Hematopoietic multipotent progenitor cell treated with erythropoietin and hydrocortisone succinate and interleukin-3 and kit ligand, for 4 days (in vitro differentiated cells): ENCODE measurements at regions not wholly inside any gene's neighbourhood (a gene's known extent, or its start where the extent isn't known, plus 50 kb on each side); places are given as distances from the start of the nearest gene placed in this dataset.
A peak's percentile ranks its signal among the peaks of the same experiment; 100 is the strongest.

ENCODE experiments used
- DNase-seq: peaks from one replicate; pipeline ENCODE4 v3.0.0-alpha.2; 2015

DNA sequence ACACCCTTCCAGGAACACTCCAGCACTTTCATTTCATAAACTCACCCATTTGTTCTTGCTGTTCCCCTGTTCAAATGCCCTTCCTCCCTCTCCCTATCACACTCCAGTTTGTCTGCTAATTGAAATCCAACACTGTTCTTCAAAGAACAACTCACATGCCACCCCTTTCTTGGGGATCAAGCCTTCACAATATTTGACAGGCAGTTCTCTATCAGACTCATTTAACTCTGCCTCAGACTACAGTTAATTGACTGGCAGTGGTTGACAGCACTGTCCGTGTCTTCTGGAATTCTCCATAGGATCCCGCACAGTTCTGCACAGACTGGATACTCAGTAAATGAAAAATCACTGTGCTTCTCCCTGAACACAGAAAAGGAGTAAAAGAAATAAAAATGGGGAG lies 87.8 kb downstream of the PMP22 start:
- no peak for DNase-seq

DNA sequence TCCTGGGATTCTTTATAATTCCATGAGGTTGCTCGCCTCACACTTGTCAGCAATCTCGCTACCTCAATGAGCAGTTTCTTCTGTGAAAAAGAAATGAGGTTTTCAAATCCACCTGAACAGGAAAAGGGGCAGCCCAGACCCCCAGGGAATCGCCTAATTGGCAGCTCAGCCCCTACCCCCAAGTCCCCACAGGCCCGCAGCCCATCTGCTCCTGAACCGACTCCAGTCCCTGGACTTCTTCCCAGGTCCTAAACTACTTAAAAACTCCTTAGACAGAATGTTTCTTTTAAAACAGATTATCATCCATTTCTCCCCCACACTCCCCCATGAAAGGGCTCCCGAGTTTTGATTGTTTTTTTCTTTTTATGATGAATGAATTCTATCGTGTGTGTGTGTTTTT lies 89.8 kb downstream of the PMP22 start:
- no peak for DNase-seq

DNA sequence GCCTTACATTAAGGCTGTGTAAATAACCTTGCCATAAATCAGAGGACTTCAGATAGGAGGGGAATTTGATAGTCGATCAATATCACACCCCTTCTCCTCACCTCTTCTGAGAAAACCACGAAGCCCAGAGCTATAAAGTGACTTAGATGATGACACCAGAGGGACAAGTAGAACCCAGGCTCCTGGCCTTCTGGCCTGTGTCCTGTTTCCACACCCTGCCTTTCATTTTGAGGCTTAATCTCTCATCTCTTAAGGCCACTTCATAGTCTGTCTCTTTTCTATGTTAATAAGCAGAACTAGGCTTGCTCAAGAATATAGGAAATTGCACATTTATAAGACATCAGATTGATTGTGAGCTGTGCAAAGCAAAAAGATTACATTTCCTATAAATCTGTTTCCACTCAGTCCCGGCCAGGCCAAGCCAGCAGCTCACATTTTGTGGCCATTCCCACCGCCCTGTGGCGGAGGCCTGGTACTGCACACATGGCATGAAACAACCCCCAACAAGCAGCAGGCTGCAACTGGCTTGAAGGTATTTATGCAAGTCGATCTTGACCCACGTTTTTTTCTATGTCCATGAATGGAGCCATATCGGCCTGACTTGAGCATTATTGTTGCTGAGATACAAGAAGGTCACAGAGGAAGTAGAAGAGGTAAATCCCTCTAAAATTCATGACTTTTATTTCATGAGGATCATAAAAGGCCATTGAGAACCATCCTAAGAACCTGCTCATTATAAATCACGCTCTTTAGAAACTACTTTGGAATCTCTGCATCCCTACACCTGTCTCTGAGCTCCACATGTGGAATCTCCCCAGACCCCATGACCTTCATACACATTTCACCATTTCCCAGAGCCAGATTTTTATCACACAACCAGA lies 93.7 kb downstream of the PMP22 start:
- DNase-seq: peak; percentile 75

- no peak for DNase-seq
Measured at GRCh38 chr17:15169676-15170075, 95.5 kb downstream of the PMP22 start.

DNA sequence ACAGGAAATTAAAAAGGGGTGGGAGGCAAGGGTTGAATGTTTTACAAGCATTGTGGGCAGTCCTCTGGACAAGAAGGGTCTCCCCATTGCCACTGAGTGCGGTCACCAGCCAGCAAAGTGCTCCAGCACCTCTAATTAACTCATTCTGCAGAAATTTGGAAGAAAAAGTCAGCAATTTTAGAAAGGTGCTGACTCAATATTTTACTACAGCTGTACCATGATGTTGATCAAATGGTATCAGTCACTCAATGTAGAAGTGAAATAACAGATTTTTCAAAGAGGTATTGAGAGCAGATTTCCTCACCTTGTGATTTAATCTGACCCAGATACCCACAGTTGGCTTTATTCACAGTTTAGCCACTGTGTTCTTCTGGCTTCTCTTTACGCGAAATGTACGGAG lies 96.7 kb downstream of the PMP22 start:
- no peak for DNase-seq

GRCh38 chr17:15161395-15161794 lies 103.7 kb downstream of the PMP22 start:
- no peak for DNase-seq

- no peak for DNase-seq
Measured at GRCh38 chr17:15157051-15157450, 108.1 kb downstream of the PMP22 start.

GRCh38 chr17:15154618-15155017 lies 110.5 kb downstream of the PMP22 start:
- DNase-seq: peak; percentile 30

DNA sequence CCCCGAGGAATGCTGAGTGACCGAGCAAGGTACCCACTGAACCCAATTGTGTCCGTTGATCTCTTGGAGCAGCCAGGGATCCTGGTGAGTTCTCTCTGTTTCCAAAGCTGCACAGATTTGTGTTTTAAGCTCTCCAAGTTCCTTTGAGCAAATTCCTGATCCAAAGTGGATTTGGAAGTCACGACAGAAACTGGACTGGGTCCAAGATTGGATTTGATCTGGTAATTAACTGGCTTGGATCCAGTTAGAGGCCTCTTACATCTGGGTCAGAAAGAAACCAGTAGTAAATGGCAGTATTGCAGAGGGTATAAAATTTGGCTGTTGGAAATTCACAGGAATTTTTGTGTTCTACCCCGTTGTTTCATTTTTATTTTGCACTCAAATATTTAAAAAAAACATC lies 119.5 kb downstream of the PMP22 start:
- no peak for DNase-seq

DNA sequence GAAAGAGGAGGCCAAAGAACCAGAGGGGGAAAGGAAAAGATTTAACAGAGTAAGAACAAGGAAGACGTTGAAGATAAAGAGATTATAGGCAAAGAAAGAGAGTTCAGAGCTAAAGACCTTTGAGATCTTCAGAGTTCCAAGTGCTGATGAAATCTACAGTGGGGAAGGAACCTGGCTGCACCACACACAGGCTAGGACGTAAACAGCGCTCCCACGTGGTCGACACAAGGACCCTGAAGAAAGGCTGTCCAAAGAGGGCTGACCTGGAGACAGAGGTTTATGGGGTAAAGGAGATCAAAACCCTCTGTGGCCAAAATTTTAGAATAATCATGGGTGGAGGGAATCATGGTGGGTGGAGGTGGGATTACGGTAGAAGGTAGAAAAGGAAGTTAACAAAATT lies 121.6 kb downstream of the PMP22 start:
- no peak for DNase-seq

DNA sequence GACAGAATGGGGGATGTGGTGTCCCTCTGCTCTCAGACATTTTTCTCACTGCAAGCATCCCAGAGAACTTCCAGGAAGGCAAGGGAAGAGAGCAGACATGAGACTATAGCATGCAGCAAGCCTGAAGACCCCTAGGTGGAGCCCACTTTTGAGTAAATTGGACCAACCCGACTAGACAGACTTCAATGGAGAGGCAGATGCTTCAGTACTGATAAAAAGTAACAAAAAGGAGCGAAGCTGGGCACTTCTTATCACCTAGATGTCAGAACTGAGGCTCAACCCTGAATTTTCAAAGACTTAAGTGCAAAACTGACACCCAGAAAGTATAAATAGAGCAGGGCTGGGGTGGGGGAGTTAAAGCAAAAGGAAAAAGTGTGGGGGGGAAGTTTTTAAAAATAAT lies 130.8 kb downstream of the PMP22 start:
- DNase-seq: peak; percentile 53

- DNase-seq: no peak
Measured at GRCh38 chr17:15133826-15134225, 131.3 kb downstream of the PMP22 start.

GRCh38 chr17:15133143-15133542 lies 132.0 kb downstream of the PMP22 start:
- no peak for DNase-seq

DNA sequence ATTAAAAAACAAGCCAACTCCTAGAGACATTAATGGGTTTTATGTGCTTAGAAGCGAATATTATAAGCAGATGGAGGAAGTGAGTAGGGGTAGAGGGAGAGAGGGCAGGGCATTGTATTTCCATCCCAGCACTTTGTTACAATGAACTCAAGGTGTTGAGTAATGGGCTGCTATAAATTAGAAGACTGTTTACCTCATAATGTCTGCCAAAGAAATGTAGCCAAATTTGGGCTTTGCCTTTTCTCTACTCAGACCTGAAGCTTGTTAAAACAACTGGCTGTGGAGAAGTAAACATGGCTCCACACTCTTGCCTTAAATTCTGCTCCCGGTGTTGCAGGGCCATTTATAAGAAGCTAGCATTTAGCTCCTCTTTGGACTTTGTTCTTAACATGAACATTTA lies 134.7 kb downstream of the PMP22 start:
- no peak for DNase-seq

DNA sequence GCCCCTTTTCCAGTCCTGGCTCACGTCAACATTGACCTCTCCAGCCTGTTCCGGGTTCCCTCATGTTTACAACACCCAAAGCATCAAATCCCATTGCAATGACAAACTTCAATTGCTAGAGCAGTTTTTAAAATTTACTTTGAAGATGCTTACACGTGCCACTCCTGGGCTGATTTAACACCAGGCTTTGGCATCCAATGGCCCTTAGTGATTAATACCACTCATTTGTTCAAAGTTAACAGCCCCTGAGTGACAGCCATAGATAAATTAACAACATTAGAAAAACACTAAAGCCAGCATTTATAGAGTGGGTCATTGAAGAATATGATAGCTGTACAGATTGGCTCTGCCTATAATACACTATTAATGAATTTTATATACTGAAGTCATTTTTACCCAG lies 135.1 kb downstream of the PMP22 start:
- DNase-seq: no peak

DNA sequence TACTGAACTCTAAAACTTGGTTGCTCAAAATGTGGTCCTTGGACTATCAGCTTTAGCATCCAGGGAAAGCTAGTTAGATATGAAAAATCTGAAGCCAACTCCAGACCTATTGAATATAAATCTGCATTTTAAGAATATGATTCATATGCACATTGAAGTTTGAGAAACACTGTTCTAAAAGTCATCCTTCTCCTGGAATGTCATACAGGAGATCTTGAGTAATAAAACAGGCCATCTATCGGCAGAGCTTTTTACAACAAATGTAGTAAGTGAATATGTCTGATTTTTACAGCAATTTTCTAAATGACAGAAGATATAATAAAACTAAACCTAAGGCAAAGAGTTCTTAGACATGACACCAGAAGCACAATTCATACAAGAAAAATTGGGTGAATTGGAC lies 140.4 kb downstream of the PMP22 start:
- no peak for DNase-seq

DNA sequence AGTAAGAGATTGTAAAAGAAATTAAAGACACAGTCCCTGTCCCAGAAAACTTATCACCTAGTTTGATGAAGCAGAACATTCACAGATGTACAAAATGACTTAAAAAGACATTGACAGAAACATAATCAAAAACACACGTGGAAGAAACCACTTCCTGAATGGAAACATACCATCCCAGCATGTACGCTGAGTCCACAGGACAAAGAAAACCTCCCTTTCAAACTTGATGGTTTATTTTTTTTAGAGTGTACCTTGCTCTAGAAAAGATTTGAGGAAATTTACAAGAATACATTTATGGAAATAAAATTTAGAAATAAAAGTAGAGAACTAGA lies 140.9 kb downstream of the PMP22 start:
- no peak for DNase-seq

GRCh38 chr17:15123593-15124263 lies 141.4 kb downstream of the PMP22 start:
- DNase-seq: no peak

GRCh38 chr17:15122857-15123256 lies 142.3 kb downstream of the PMP22 start:
- no peak for DNase-seq

DNA sequence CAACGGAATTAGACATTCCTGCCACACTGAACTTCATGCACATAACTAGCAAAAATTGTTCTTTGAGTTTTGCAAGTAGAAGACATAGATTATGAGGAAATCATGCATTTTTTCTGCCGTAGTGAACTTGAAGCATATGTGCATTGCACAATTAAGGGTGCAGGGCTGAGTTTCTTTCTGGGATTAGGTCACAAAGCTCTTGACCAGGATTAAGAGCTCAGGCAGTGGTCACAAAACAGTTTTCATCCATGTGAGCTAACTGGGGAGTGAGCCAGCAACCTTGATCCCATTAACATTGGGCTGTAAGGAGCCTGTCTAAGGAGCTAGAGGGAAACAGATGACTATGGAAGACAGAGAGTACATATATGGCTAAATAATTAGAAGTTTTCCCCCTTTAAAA lies 143.7 kb downstream of the PMP22 start:
- no peak for DNase-seq

DNA sequence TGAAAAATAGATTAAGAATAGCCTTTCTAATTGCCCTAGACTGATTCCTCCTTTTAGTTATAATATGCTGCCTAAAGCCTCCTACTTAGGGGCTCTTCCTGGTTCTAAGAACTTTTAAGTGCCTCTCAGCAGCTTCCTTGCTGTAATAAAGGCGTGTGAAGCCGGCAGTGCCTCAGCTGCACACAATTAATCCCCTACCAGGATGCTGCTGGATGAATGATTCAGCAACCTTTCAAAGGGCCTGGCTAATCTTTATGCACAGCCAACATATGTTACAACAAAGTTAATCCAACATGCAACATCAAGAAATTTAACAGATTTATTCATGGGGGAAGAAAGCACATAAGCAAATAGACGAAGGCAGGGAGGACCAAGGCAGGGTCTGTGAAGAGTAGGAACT lies 145.2 kb downstream of the PMP22 start:
- no peak for DNase-seq

DNA sequence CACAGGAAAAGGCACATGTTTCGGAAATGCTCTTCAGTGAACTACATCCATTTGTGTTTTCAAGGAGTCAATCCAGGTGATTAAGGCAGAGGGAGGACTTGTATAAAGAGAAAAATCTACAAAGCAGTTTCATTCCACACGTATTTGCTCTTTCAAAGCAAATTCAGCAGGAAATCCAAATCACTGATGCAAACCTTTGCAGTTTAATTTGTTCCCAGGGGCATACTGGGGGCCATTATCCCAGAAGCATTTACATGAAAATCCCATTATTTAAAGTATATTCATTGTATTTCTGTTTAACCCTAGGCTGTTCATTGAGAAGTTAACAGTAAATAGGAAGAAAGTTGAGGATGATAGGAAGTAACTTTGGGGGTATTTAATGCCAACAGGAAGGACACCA lies 147.9 kb downstream of the PMP22 start:
- DNase-seq: no peak

GRCh38 chr17:15112846-15113617 lies 152.1 kb downstream of the PMP22 start:
- DNase-seq: no peak

GRCh38 chr17:15109608-15110007 lies 155.5 kb downstream of the PMP22 start:
- no peak for DNase-seq
